GM19395 (cell line): ENCODE measurements at regions not wholly inside any gene's neighbourhood (a gene's known extent, or its start where the extent isn't known, plus 50 kb on each side); places are given as distances from the start of the nearest gene placed in this dataset.

Source experiments
- ATAC-seq: cut with Tn5 transposase; IDR thresholded peaks from one replicate; pipeline ENCODE4 v1.9.1; 2021; ENCODE audit warnings: mild to moderate bottlenecking, moderate library complexity; ENCODE audit not compliant: unreplicated experiment

DNA sequence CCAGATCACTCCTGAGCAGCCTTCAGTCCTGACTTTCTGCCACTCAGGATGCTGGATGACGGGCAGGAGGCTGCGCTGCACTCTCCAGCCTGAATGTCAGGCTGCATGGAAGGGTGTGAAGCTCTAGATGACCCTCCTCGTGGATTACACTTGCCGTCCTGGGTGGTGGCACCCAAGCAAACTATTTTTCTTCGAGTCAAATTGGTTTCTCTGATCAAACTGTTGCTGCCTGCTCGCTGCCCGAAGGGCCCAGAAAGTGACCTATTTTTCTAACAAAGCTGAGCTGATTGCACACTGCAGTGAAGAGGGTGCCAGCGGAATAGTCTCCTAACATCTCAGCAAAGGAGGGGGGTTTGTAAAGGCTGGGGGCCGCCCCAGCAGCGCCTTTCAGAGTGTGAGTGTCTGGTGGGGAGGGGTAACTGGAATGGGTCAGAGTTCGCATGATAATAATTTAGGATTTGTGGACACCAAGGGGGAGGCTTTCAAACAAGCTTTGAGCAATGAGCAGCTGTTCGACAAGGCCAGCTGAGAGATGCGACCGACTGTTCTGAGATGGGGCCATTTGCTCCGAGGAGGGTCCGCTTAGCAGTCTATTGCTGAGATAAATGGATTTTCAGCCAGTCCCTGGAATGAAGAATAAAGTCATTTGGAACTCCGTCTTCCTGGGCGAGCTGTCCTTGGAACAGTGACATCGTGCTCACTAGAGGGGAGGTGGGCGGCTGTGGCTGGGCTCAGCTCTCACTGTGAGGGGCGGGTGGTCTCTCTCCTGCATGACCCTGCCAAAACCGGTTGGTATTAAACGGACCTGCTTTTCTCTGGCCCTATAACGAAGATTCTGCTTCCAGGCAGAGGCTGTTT, 537.6 kb downstream of the BRD1 start:
- no peak for ATAC-seq

DNA sequence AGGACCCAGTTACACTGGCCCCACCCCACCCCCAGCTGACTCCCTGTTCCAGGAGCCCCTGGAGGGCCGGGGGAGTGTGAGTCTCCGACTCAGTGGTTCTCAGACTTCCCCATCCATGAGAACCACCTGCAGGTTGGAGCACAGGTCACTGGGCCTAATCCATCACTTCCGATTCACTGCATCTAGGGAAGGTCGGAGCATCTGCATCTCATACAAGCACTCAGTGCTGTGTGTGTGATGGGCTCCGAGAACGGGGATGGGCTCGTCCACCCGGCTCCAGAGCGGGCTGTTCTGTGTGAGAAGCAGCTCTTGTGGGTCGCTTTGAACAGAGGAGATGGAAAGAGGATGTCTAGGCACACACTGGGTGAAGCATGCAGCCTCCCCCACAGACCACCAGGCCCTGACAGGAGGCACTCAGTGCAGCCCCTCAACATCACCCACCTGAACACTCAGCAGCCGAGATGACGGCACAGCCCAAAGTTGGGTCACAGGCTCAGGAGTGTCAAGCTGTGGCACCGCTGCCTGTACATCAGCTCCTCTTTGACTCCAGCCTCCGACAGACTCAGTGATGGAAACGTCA, 541.4 kb downstream of the BRD1 start:
- ATAC-seq: no peak

DNA sequence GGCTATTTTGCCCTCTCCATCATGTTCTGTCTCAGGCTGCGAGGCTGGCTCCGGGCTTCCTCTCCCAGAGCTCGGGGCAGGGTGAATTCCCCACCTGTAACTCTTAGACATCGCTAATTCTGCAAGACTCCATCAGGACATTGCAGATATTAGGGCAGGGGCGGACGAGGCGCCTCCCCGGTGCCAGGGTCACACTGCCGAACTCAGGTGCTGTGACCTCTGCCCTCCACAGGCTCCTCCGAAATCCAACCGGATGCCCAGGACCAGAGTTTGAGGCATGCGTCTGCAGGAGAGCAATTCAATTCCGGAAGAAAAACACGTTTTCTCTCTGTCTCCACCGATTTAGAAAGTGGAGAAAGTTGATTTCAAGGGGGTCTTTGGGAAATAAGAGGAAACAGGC, 542.7 kb downstream of the BRD1 start:
- no peak for ATAC-seq

DNA sequence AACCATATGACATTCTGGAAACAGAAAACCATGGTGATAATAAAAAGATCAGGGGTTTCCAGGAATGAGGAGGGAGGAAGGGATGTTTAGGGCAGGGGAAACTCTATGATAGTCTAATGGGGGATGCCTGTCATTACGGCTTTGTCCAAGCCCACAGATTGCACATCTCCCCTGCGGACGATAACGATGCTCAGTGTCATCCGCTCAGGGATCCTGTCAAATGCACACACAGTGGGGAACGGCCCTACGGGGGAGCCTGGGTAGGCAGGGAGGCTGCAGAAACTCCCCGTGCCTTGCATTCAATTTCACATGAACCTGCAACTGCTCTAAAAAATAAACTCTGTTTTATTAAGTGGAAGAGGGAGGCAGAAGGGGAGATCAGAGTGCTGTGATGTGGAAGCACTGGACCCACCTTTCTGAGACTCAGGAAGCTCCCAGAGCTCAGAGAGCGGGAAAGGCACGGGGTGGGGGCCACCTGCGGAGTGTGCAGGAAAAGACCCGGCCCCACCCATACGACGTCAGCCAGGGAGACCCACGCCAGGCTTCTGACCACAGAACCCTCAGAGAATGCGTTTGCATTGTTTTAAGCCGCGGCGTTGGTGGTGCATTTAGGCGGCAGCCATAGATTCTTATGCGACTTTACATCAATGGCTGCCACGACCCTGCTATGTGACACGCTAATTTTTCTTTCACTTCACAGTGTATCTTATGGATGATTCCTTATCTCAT, 543.5 kb downstream of the BRD1 start:
- ATAC-seq: no peak

DNA sequence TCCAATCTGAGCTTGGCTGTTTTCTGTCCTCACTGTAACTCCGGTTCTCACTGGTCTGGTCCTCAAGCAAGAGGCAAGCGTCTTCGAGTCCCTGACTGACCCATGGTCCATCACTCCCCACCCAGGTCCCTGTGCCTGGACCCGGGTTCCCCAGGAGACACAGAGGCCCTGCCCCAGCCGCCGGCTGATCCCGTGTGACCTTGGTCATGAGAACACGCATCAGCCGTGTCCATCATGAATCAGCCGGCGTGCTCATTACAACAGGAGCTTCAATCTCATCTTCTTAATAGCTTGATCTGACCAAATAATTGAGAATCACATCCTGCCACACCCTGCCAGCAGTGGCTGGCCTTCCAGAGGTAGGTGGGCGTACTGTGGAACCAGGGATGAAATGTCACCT, 545.1 kb downstream of the BRD1 start:
- no peak for ATAC-seq

DNA sequence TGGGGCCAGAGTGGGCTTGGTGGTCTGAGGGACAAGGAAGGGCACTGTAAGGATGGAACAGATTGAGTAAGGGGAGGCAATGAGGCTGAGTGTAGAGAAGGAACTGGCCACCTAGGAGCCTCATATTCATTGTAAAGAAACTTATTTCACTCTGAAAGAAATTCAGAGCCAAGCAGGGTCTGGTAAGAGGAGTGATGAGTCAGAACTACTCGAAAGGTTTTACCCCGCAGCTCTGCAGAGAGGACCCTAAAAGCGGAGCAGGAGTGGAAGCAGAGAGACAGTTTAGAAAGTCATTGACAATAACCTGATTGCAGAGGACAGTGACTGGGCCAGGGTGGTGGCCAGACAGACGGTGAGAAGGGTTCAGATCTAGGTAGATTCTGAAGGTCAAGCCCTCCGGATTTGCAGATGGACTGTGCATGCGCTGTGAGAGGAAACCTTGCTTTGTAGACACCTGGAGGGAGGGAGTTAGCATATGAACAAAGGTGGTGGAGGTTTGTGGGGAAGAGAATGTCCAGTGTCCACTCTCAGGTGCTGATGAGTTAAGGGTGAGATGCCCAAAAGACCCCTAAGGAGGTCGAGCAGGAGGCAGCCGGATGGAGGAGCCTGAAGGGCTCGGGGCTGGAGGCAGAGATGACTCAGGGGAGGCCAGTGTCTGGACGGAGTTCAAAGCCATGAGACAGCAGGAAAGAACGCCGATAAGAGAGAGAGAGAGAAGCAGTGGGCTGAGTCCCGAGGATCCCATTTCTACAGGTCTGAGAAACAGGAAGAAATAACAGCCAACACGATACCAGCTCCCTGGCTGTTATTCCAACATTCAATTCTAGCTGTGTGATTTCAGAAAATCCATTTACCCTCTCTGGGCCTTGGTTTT, 546.0 kb downstream of the BRD1 start:
- no peak for ATAC-seq

DNA sequence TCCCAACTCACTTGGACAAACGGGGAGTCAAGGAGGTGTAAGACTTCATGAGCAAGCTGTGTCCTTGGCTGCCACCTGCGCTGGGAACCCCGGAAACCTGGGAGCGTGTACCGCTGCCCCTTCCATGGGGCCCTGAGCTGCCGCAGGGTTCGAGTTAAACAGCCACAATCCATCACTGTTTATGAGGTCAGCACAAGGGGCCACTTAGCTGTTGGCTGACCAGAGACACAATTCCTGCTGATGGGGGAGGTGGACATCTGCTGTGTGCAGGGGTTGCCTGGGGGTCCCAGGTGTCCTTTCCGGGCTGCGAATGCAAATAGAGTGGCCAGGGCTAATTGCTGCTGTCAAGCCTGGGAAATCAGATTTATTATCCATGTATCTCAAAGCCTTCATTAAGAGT, 549.3 kb downstream of the BRD1 start:
- no peak for ATAC-seq

DNA sequence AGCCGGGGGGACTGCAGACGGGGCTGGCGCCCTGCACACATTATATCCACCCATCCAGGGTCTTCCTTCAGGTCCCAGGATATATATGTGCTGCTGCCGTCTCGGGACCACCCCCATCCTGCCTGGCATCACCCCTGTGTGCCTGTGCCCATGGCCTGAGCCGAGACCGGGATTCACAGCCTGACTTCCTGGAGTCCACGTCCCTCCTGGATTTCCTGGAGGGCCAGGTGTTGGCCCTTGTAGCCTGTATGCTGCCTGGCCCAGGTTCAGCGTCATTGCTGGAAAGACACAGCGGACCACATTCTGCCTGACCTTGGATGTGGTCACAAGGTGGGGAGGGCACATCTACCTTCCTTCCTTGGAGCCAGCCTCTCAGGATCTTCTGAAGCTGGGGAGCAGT, 551.1 kb downstream of the BRD1 start:
- no peak for ATAC-seq

DNA sequence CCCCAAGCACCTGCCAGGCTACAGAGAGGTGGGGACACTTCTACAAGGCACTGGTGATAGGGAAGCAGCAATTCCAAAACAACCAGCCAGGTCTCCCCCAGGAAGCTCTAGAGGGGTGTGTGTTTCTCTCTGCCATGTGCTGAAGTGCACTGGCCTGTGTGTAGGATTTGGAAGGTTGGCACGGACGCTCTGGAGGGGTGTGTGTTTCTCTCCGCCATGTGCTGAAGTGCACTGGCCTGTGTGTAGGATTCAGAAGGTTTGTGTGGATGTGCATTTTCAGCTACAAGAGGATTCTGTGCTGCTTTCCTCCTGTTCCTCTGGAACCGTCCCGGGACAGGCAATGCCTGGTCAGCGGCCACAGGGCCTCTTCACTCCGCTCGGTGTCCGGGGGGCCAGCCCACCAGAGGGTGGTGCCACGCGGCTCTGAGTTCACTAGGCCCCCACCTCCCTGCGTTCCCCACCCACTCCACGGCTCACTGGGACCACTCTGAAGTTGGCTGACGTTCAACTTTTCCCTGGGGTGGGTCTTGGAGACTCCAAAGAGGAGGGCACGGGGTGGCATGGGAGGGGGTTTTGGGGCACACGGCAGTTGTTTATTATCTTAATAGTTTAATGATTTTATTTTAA, 552.8 kb downstream of the BRD1 start:
- no peak for ATAC-seq

DNA sequence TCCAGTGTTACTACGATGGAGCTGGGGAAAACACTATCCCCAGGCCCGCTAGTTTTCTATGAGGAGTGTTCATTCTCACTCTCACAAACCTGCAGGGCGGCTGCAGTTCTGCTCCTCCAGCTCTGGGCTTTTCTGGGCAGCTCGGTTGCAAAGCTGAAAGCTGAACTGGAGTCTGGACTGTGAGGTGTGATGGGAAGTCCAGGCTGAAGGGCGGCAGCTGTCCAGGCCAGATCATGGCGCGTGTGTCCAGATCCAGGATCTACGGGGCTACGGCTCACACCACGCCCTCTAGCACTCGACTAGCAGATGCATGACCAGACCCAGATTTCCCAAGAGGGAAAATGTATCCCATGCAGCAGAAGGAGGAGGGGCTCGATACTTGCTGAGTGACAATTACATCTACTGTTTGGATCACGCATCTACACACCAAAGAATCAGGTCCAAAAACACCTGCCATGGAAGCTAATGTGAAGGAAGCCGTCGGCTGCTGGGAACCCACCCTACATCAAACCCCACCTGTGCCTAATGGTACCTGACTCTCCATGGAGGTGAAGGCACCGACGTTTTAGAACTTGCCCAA, 555.0 kb downstream of the BRD1 start:
- ATAC-seq: no peak

DNA sequence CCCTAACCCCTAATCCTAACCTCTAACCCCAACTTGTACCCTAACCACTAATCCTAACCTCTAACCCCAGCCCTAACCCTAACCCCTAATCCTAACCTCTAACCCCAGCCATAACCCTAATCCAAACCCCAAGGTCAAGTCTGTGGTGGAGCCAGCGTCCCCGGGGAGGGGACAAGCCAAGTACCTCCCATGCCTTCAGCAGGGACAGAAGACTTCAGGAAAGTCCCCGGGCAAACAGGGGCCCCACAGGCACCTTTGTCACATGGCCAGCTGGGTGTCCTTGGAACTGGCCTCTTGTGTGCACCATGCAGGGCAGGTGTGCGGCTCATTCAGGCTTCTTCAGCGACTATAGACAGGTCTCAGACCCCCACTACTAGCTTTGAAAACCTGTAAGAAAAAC, 555.8 kb downstream of the BRD1 start:
- no peak for ATAC-seq

DNA sequence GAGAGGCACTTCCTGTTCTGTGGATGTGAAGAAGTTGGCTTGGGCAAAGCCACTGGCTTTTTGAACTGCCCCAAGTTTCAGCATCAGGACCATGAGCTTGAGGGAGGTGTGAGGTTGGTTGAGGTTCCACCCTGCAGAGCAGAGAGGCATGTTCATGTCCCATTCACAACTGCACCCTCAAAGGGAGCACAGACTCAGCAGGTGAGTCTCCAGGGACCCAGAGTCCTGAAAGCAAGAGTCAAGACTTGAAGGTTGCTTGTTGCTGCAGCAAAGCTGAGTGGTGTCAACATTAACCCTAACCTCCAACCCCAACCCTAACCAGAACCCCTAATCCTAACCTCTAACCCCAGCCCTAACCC, 556.3 kb downstream of the BRD1 start:
- no peak for ATAC-seq

DNA sequence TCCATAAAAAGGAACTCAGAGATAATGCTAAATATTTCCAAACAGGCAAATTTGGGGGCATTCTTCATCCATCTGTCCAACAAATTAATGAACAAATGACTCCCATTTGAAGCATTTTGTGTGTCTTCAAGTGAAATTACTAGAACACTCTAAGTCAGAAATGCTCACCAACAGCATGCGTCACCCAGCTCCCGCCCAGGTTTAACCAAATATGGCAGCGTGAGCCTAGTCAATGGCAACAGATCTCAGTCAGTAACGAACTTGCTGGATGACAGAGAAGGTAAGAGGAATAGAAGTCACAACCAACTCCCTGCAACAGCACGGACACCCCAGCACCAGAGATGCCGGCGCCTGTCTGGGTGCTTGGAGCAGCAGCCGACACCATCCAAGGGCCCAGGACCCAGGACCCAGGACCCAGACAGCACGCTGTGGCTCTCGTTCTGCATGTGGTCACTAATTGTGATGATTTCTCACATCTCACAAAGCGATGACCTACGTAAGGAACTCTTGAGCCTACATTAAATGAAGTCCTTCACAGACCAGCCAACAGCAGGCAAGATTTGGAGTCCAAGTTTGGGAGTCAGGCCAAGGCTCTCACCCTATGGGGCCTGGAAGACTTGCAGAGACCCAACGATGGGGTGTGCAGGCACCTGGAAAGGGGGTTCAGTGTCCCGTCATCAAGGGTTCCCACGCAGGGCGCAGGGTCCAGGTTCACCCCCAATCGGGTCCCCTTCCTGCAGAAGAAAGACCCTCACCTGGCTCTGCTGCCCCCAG, 556.9 kb downstream of the BRD1 start:
- ATAC-seq: no peak

DNA sequence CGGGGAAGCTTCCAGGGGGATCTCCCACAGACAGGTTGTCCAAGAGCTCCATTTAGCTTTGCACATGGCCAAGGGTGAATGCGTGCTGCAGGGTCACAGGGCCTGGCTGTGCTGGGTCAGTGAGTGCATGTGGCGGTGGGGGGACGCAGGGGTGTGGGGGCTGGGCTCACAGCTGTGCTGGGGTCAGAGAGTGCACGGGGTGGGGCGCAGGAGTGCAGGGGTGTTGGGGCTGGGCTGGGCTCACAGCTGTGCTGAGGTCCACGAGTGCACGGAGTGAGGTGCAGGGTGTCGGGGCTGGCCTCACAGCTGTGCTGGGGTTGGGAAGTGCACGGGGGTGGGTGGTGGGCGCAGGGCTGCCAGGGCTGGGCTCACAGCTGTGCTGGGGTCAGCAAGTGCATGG, 557.7 kb downstream of the BRD1 start:
- no peak for ATAC-seq

DNA sequence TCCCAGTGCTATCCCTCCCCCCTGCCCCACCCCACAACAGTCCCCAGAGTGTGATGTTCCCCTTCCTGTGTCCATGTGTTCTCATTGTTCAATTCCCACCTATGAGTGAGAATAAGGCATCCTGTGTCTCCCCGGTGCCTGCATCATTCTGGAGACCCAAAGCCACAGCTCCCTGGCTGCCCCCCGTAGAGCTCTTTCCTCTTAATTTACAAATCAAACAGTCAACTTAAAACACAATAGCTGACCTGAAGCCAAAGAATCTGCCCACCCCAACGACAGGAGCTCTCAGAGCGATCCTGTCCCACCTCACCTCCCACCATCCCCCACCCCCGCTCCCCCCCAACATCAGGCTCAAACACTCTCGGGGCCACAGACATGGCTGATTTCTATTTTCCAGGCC, 558.3 kb downstream of the BRD1 start:
- ATAC-seq: no peak

DNA sequence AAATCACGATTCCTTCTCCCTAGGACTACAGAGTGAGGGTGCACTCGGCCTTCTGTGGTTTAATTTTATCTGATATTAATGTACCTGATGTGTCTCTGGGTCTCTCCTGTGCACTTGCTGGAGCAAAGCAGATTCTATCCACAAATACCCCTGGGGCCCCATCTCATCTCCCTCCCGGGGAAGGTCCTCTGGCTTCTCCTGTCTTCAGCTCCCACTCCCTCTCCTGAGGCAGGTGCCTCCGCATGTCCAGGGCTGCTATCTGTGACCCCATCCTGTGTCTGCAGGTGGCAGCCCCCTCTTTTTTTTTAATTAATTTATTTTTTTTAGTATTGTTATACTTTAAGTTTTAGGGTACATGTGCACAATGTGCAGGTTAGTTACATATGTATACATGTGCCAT, 558.7 kb downstream of the BRD1 start:
- ATAC-seq: no peak

DNA sequence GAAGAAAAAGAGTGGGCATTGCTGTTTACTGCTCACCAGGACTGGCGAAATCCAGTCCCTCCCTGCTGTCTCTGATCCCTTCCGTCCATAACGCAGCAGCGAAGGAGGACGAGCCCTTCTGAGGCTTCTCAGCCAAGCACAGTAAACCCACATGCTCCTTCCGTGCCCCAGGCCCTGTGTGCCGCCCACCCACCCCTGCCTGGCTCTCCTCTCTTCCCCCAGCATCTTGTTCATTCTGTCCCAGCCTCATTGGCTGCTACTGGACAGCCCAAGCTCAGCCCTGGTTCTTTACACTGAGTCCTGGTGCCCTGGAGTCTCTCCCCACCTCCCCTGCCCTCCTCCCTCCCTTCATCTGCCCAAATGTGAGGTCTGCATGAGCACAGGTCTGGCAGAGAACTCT, 559.7 kb downstream of the BRD1 start:
- no peak for ATAC-seq

DNA sequence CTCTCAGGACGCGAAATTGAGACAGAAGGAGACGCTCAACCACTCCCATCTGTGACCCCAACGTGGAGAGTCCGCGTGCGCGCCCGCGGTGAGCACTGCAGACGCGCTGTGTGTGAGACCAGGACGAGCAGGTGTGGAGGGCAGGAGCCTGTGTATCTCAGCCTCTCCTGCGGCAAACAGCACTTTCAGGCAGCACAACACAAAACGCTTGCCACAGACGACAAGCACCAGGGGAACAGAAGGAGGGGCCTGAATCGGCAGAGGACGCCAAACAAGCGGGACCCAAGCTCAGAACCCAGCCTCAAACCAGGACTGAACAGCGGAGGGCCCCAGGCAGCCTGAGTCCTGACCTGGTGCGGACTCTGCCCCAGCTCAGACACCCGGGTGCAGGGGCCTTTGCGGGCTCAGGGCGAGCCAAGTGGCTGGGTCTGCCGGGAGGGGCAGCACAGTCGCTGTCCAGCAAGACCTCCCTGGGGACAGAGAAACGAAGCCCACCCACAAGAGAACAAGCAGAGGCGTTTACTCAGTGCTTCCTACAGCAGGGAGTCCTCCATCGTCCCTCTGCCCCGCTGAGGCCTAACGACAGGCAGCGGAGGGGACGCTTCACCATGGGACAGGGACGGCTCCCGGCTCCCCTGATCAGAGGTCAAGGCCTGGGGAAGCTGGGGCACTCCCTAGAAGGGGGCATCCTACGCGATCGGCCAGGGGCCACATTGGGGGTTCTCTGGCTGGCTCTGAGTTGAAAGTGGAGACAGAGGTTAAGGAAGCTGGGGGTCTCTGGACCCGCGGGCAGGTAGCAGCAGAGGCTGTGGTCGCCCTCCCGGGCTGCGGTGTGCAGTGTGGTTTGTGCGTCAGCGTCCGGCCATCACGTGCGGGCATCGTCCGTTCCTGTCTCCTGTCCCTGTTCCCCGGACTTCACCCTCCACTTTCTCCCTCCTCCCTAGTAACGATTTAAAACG, 560.8 kb downstream of the BRD1 start:
- ATAC-seq: no peak

DNA sequence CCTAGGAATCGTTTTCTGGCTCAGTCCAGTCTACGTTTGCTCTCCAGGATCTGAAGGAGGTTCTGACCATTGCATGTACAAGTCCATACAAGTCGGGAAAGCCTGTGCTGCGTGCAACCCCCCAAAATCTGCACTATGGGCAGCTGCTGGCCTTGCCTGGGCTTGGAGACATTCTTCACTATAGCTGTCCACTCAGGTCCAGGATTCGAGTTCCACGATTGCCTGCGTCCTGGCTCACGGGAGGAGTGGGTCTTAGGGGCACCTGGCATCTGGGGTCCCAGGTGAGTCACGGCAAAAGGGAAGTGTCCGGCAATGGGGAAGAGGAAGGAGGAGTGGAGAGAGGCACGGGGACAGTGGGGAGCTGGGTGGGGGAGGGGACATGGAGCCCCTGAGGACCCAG, 563.0 kb downstream of the BRD1 start:
- ATAC-seq: no peak
